Right lung (tissue), 2 donors: ENCODE measurements at regions not wholly inside any gene's neighbourhood (a gene's known extent, or its start where the extent isn't known, plus 50 kb on each side); places are given as distances from the start of the nearest gene placed in this dataset.
"Not testable (repeated sequence)": the region's sequence is repeated elsewhere in the genome, so short reads cannot be mapped to it uniquely, and the experiment has no call there.

ENCODE experiments used
- DNase-seq, 2 donors: peaks; one replicate each; pipeline ENCODE4 v3.0.0-alpha.2; 2013

DNA sequence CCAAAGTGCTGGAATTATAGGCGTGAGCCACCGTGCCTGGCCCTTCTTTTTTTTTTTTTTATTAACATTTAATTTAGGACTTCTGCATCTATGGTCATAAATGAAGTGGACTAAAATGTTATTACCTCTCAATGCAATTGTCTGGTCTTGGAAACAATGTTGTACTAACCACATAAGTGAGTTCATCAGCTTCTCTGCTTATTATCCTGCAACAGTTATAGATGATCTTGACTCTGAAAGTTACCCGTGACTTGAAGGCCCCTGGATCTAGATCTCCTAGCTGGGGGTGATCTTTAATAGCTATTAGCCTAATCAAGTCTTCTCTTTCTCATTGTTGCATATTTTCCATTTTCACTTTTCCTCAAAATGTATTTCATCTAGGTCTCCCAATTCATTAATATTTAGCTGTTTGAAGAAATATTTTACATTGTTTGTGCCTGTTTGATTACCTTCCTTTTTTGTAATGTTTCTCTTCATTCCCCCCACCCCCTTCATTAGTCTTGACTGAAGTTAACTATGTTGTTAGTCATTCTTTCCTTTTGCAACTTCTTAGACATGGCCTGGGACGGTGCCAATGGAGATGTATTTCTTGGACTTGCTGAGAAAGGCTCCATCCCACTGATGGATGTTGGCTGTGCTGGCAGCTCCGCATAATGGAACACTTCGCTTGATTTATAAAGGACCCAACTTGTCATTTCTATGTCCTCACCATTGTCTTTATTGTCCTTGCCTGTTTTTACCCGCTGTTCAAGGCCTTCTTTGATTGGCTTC, 141.6 kb upstream of the RIOK3 start:
- DNase-seq, result peak in 1 of 2 donors; percentile 52

DNA sequence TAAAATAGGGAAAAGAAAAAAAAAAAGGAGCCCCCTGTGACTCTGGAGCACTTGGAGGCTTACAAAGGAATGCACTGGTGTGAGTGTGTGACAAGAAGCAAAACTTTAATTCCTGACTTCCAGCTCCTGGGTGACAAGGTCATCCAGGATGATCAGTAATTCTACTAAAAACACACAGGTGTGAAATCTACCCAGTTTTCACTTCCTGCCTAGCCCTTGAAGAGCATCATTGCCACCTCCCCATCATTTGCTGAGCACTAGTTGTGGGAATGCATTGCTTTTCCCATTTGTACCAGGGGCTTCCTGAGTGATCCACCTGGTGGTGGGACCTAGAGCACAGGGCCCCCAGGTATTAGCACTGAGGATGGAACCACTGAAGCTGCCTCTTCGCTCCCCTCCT, 139.7 kb upstream of the RIOK3 start:
- no peak for DNase-seq

DNA sequence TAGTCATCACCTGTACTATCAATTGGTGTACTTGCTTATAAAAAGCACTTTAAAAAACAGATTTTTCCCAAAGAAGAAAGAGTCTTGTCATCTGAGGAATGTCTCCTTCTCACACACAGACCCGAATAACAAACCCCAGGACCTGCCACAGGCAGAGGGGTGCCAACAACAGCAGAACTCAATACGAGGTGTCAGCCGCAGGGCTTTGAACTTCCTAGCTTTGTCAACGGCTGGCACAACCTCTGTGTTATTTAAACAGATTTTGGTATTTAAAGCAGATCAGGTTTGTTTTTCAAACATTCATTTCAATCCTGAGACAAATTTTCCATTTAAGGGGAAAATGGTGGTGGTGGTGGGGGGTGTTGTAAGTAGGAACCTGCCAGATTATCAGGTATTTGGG, 138.4 kb upstream of the RIOK3 start:
- no peak for DNase-seq

DNA sequence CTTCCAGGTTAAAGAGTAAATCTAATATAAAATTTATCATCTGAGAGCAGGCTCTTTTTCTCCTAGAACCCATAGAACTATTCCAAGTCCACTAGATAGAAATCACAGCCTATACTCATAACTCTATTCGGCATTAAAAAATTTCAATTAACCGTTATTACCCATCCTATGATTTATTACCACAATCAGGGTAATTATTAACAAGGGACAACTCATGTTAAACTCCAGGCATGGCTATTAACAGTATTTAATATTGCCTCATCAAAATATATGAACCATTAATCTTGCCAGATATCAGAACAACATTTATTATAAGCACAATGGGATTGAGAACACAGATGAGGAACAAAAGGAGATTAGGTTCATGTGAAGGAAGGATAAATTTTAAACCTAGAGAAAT, 136.8 kb upstream of the RIOK3 start:
- DNase-seq, result no peak

- no peak for DNase-seq
Observed at GRCh38 chr18:23316988-23317387, 136.1 kb upstream of the RIOK3 start.

DNA sequence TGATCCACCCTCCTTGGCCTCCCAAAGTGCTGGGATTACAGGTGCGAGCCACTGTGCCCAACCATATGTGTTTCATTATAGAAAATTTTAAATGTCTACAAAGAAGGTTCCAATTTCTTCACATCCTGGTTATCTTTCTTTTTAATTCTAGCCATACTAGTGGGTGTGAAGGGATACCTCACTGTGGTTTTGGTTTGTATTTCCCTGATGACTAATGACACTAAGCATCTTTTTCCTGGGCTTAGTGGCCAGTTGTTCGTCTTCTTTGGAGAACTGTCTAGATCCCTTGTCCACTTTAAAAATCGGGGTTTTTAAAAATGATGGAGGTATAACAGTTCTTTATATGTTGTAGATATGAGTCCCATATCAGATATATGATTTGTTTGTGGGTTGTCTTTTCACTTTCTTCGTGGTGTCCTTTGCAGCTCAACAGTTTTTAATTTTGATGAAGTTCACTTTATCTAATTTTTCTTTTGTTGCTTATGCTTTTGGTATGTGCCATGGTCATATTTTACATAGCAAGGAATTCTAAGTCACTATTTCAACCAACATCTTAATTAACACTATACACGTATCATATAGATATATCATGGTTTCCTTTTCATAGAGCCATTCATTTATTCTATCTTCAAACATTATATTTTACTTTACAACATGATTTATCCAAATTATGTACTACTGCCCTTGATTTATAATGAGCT, 135.0 kb upstream of the RIOK3 start:
- DNase-seq, result no peak

DNA sequence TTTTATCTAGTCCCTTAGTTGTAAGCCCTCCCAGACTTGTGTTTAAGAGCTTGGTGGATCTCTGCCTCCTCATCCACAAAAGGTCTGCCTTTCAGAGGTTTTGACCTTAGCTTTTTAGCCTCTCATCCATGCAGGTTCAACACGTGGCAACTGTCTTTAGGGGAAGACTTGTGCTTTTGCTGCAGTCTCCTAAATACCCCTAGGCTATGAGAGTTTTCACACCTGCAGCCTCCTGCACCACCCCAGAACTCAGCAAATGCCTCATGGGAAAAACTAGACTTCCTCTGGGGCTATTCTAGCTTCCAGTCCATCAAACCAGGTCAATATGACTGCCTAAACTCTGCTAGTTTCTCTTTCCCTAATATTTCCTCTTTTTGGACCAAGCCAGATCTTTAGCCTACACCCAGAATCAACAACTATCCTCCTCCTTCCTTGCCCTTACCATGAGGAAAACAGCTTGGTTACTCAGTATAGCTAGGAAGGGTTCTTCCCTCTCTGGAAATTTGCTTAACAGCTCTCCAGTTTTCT, 132.3 kb upstream of the RIOK3 start:
- DNase-seq, result no peak

GRCh38 chr18:23321996-23322395, 131.1 kb upstream of the RIOK3 start:
- no peak for DNase-seq

- no peak for DNase-seq
Observed at GRCh38 chr18:23324056-23324811, 128.9 kb upstream of the RIOK3 start.

DNA sequence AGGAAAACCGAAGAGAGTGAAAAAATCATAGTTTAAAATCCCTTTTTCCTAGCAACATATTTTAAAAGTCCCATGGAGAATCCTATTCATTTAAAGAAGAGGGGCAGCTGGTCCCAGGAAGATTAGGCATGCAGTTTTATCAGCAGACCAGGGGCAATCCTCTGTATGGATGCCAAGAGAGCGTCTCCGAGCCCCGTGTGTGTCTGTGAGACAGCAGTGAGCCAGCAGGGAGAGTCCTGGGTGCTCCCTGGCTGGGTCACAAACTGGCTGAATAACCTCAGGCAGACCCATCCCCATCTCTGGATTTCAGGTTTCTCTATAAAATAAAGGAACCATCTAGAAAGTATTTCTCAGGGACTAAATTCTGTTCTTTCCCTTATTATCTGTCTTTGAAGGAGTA, 128.2 kb upstream of the RIOK3 start:
- no peak for DNase-seq

DNA sequence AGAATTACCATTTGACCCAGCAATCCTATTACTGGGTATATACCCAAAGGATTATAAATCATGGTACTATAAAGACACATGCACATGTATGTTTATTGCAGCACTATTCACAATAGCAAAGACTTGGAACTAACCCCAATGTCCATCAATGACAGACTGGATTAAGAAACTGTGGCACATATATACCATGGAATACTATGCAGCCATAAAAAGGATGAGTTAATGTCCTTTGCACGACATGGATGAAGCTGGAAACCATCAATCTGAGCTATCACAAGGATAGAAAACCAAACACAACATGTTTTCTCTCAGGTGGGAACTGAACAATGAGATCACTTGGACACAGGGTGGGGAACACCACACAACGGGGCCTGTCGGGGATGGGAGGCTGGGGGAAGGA, 123.4 kb upstream of the RIOK3 start:
- not testable (repeated sequence) for DNase-seq

GRCh38 chr18:23330423-23330822, 122.7 kb upstream of the RIOK3 start:
- DNase-seq, result no peak

GRCh38 chr18:23331091-23331920, 121.8 kb upstream of the RIOK3 start:
- DNase-seq, result peak in 1 of 2 donors; percentile 34

DNA sequence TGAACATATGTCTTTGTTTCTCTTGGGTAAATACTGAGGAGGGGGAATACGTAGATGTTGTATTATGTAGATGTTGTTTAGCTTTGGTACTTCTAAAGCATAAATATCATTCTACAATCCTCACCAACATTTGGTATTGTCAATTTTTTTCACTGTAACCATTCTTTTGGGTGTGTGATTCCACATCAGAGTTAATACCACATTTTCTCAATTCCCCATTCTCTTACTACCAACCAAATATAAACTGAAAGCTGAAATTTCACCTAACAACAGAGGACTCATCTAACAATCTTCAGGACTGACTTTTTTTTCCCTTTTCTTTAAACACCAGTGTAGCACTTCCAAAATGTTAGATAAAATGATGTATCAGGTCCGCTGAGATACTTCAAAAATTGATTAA, 120.7 kb upstream of the RIOK3 start:
- no peak for DNase-seq

DNA sequence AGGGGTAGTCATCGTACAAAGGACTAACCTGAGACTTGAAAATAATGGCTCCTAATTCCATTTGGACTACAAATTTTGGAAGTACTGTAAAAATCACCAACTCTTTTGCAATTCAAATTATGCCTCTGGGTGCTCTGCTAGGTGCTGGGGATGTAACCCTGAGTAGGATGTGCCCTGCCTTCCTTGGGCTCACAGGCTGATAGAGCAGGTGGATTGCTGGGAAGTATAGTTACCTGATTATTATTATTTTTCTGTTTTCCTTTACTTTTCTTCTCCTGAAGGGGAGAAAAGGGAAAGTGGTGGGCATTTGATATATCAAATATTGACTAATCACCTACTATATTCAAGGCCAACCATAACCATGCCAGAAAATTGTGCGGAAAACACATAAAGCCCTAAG, 119.3 kb upstream of the RIOK3 start:
- no peak for DNase-seq

DNA sequence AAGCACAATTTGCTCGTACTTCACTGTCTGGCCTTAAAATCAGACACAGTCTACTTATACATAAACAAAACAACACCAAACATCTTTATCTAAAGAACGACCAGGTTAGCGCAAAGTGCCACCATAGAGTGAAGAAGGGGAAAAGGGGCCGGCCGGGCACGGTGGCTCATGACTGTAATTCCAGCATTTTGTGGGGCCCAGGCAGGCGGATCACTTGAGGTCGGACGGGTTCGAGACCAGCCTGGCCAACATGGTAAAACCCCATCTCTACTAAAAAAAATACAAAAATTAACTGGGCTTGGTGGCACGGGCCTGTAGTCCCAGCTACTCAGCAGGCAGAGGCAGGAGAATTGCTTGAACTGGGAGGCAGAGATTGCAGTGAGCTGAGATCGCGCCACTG, 118.5 kb upstream of the RIOK3 start:
- DNase-seq, result no peak

- peak; percentile 91 to 94 for DNase-seq
Observed at GRCh38 chr18:23336101-23336500, 117.0 kb upstream of the RIOK3 start.

- peak; percentile 76 to 85 for DNase-seq
Observed at GRCh38 chr18:23337599-23338444, 115.3 kb upstream of the RIOK3 start.

DNA sequence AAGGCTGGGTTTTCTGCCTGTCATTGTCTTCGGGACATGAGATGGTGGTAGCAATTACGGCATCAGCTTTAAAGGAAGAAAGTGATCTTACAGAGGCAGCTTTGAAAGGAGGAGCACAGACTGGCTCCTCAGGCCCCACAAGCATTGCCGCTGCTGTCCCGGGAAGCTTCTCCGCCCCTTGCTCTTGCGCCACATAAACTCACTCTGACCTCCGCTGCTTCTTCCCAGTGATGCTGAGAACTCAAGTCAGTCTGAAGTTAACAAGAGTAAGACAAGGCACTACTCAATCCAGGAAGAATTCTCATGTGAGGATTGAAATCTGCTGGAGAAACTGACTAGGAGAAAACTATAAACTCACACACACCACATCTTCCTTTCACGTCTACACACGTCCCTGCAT, 112.4 kb upstream of the RIOK3 start:
- DNase-seq, result peak; percentile 67 to 79

DNA sequence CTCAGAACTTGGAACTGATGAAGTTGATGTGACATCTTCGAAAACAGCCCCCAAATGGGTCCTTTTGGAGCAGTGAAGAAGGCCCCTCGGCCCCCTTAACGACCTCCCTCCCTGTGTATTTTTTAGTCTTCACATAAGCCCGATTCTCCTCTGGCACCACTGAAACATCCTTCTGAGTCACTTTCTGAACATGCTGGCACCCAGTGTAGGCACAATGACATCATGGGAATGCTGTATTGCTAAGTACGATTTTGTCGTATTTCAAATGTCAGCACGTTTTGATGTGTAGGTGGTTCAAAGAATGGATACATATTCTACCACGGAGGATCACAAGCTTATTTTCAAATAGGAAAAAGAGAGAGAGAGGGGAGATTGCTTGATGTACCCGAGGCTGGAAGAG, 111.7 kb upstream of the RIOK3 start:
- DNase-seq, result no peak

DNA sequence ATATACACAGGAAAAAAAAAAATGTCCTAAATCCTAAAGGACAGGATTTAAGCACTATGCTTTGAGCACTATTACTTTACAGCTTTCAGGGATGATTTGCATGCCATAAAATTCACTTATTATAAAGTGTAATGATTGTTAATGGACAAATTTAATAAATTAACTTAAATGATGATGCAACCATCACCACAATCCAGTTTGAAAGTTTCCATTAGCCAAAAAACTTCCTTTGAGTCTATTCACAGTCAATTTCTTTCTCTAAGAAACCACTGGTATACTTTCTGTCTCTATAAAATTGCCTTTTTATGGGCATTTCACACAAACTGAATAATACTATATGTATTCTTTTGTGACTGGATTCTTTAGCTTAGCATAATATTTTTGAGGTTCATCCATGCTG, 111.1 kb upstream of the RIOK3 start:
- DNase-seq, result no peak
